KG1 (cell line): ENCODE measurements at regions not wholly inside any gene's neighbourhood (a gene's known extent, or its start where the extent isn't known, plus 50 kb on each side); places are given as distances from the start of the nearest gene placed in this dataset.
"Not testable (repeated sequence)": the region's sequence is repeated elsewhere in the genome, so short reads cannot be mapped to it uniquely, and the experiment has no call there.

Experiments
- DNase-seq: peaks from one replicate; lab custom pipeline; 2025; lab: John Stamatoyannopoulos, UW

- DNase-seq, result no peak
Observed at GRCh38 chrX:7385131-7385530, 237.2 kb upstream of the PUDP start.

- DNase-seq, result no peak
Observed at GRCh38 chrX:7378406-7378805, 230.5 kb upstream of the PUDP start.

GRCh38 chrX:7372825-7373525 is 225.0 kb upstream of the PUDP start:
- no peak for DNase-seq

- DNase-seq, result no peak
Observed at GRCh38 chrX:7362111-7362510, 214.2 kb upstream of the PUDP start.

- no peak for DNase-seq
Observed at GRCh38 chrX:7351926-7352325, 204.0 kb upstream of the PUDP start.

GRCh38 chrX:7347465-7347864 is 199.5 kb upstream of the PUDP start:
- no peak for DNase-seq

GRCh38 chrX:7346021-7346420 is 198.1 kb upstream of the PUDP start:
- no peak for DNase-seq

GRCh38 chrX:7343181-7343580 is 195.2 kb upstream of the PUDP start:
- DNase-seq, result no peak

GRCh38 chrX:7335816-7336362 is 187.9 kb upstream of the PUDP start:
- DNase-seq, result not testable (repeated sequence)

GRCh38 chrX:7334253-7334935 is 186.4 kb upstream of the PUDP start:
- DNase-seq, result no peak

- no peak for DNase-seq
Observed at GRCh38 chrX:7330971-7331746, 183.2 kb upstream of the PUDP start.

GRCh38 chrX:7330556-7330955 is 182.6 kb upstream of the PUDP start:
- DNase-seq, result no peak

- no peak for DNase-seq
Observed at GRCh38 chrX:7318661-7319060, 170.7 kb upstream of the PUDP start.

- no peak for DNase-seq
Observed at GRCh38 chrX:7318241-7318640, 170.3 kb upstream of the PUDP start.

- DNase-seq, result no peak
Observed at GRCh38 chrX:7316887-7317286, 168.9 kb upstream of the PUDP start.

GRCh38 chrX:7316280-7316679 is 168.3 kb upstream of the PUDP start:
- no peak for DNase-seq

- DNase-seq, result no peak
Observed at GRCh38 chrX:7314425-7314824, 166.5 kb upstream of the PUDP start.

- DNase-seq, result no peak
Observed at GRCh38 chrX:7307720-7308119, 159.8 kb upstream of the PUDP start.

- no peak for DNase-seq
Observed at GRCh38 chrX:7294483-7294882, 146.5 kb upstream of the PUDP start.

GRCh38 chrX:7286168-7286837 is 138.3 kb upstream of the PUDP start:
- no peak for DNase-seq

GRCh38 chrX:7285765-7286164 is 137.8 kb upstream of the PUDP start:
- DNase-seq, result no peak

GRCh38 chrX:7283741-7284140 is 135.8 kb upstream of the PUDP start:
- no peak for DNase-seq
